Epidermal melanocyte (primary cell): ENCODE measurements at regions not wholly inside any gene's neighbourhood (a gene's known extent, or its start where the extent isn't known, plus 50 kb on each side); places are given as distances from the start of the nearest gene placed in this dataset.
"Not testable (repeated sequence)": the region's sequence is repeated elsewhere in the genome, so short reads cannot be mapped to it uniquely, and the experiment has no call there.

Experiments
- DNase-seq: peaks from one replicate; pipeline ENCODE4 v3.0.0; 2011; ENCODE audit warnings: low spot score; ENCODE audit not compliant: insufficient read length

DNA sequence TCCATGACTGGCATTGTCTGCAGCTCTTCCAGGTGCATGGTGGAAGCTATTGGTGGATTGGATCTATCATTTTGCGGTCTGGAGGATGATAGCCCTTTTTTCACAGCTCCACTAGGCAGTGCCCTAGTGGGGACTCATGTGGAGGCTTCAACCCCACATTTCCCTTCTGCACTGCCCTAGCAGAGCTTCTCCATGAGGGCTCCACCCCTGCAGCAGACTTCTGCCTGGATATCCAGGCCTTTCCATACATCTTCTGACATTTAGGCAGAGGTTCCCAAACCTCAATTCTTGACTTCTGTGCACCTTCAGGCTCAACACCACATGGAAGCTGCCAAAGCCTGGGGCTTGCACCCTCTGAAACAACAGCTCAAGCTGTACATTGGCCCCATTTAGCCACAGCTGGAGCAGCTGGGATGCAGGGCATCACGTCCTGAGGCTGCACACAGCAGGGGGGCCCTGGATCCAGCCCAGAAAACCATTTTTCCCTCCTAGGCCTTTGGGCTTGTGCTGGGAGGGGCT is 800.2 kb upstream of the MIR17HG start:
- no peak for DNase-seq

DNA sequence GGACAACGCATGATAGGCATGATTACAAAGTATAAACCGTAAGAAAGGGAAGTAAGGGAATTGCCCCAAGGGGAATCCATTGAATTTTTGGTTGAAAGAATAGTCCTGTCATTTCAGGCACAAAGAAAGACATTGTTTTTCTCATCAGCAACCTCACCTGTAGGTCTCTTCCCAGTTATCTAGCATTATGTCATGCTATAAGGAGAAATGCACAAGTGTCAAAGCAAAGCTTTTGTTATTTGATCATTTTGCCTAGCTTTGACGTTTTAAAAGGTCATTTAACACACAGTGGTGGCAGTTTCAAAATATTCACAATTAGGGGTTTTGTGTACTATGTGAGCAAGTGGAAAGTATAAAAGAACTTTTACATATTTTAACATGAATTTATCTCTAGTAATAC is 796.2 kb upstream of the MIR17HG start:
- DNase-seq, result no peak

DNA sequence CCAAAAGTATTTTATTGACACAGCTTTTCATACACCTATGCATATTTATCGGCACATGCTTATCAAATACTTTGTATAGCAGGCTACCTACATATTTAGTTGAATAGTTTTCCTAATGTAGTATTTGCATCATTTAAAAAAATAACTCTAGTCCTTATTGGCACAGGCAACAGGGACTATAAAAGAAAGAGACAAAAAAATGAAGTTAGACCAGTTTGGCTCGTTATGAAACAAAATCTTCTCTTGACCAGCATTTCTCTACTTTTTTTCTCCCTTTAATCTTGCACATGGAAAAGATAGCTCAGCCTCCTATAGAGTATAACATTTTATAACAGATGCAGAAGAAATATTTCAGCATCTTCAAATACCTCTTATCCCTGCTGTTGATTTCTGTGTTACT is 794.8 kb upstream of the MIR17HG start:
- no peak for DNase-seq

DNA sequence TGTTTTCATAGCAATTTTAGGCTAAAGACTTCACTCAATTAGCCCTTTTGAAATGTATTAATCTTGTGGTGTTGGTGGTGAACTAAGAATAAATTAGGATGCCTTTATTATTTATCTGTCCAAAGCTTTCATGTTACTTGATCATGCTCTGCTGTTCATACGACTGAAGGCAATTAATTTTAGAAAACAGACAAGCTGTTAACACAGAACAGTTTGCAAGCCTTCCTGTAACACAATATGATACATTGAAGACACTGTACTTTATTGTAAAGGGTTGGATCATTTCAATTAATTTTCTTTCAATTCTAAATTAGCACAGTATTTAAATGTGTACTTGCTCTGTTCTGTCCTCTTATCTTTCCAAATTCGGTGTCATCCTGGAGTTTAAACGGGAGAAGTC is 794.3 kb upstream of the MIR17HG start:
- no peak for DNase-seq

DNA sequence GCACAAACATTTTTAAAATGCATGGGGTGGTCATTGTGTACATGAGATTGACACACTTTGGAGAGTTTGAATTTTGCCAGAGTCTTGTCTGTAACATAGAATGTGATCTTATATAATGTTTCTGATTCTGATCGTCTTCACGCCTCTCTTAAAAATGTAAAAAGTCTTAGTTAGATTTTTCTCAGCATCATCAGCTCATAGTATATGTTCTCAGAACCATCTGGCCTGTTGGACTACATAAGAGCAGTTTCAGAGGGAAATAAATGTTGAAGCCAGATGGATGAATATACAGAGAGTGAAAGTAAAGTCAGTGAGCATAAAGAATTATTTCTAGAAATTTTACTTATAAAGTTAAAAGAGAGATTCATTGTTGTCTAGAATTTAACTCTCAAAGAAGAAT is 789.9 kb upstream of the MIR17HG start:
- DNase-seq, result no peak

DNA sequence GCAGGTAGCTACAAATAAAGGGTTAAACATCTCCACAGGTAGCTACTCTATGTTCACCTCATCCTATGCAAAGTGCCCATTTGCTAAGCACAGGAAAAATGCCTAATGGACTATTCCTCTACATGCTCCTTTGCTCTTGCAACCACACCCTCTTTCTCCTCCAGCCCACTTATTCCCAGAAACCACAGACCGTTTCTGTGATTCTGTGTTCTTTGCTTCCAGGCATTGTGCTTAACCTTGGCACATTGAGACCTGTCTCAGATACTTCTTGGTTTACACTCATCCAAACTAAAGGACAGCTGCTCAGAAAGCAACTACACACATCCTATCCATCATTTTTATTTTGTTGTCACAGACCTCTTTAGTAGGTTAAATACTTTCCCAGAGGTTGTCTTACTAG is 785.0 kb upstream of the MIR17HG start:
- no peak for DNase-seq

DNA sequence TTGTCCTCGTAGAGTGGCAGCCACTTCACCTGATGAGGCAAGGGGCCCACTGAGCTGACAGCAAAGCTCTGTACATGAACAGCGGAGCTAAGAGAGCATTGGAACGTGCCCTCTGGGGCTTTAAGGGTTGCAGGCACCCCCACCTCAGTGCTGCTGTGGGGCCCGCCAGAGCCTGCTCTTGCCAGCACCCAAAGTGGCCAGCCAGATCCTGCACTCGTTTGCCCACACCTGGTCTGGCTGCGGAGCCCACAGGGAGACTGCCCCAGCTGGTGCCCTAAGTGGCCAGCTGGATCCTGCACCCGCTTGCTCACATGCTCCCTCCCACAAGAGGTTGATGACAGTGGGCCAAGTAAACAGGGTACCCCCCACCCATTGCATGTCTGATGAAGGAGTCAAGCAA is 783.4 kb upstream of the MIR17HG start:
- no peak for DNase-seq

DNA sequence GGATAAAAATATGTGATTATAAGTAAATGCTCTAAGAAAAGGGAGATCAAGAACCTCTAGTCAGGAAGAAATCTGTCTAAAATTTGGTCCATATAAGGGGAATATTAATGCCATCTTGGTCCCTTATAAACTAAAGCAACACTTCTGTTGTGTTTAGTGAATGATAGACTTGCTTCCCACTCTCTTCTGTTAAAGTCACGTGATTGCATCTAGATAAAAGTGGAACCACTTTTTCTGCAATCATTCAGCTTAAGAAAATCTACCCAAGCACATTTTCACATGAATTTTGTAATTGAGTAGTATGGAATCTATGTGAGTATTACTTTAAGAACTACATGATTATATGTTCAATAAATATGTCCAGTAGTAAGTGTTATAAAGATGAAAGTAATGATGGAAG is 782.9 kb upstream of the MIR17HG start:
- DNase-seq, result no peak

DNA sequence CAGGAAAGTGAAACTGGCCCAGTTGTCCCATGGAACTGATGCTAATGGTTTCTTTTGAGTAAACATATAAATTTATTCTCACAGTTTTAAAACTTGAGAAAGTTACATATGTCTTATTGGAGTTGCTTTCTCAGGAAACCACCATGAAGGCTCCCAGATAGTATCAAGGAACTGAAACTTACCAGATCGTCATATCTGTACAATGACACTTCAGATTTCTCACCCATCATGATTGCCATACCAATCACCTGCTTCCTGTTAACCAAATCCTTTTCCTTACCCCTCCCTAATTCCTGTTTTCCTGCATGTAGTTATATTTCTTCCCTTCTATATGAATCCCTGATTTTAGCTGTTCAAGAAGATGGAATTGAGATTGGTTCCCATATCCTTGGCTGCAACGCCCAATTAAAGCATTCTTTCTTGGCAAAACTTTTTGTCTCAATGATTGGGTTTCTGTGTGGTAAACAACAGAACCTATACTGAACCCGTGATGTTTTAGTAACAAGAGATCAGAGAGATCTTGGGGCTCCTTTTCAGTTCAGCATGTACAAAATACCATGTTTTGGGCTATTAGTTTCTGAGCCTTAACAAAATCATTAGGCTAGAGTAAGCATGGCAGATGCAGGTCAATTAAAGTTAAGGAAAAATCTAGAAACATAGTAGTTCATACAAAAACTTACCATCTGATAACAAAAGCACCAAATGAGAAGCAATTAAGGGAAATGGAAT is 781.3 kb upstream of the MIR17HG start:
- DNase-seq, result no peak

DNA sequence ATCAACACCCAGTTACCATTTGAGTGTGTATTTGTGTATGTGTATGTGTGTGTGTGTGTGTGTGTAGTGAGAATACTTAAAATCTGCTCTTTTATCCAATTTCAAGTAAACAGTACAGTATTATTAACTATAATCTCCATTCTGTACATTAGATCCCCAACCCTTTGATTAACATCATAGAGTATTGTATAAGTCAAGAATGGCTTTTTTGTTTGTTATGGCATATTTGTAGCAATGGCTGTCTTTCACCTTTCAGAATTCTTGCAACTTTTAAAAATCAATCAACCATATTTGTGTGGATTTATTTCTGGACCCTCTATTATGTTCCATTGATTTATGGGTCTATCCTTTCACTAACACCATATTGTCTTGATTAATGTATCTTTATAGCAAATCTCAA is 779.3 kb upstream of the MIR17HG start:
- DNase-seq, result no peak

DNA sequence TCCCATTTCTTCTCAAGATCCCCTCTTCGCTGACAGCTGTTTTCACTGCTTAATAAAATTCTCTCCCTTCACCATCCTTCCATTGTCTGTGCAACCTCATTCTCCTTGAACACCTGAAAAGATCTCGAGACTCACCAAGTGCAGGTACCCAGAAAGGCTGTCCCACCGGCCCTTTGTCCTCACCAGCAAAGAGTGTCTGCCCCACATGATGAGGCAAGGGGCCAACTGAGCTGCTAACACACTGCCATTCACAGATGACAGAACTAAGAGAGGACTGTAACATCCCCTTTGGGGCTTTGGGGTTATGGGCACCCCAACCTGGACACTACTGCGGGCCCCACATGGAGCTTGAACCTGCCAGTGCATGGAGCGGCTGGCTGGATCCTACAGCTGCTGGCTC is 771.4 kb upstream of the MIR17HG start:
- no peak for DNase-seq

DNA sequence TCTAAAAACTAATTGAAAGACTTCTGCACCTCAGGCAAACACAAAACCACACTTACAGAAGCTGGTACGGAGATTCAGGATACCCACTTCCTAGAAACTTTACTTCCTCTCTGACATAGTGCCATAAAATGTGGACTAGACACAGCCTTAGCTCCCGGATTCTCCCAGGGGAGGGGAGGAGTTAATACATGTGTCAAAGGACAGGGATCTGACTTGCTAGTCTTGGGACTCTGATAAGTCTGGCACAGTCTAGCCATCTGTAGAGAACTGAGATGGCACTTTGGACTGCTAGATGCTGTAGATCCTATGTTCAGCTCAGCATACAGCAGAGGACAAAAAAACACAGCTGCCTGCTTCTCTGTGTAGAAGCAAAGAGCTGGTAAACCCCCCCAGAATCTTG is 769.8 kb upstream of the MIR17HG start:
- no peak for DNase-seq

DNA sequence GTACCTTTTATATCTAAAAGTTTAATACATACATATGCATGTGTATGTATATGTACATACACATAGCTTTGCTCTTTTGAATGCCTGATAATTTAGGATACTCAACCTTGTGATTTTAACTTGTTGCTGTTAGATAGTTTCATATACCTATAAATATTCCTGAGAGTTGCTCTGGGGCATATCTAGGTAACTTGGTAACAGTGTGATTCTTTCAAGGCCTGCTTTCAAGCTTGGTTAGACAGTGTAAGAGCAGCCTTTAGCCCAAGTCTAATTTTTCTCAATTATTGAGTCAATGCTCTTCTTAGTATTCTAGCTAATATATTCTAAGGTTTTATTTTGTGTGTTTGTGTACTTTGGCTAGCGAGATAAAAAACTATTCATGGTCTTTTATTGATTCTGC is 762.1 kb upstream of the MIR17HG start:
- no peak for DNase-seq

DNA sequence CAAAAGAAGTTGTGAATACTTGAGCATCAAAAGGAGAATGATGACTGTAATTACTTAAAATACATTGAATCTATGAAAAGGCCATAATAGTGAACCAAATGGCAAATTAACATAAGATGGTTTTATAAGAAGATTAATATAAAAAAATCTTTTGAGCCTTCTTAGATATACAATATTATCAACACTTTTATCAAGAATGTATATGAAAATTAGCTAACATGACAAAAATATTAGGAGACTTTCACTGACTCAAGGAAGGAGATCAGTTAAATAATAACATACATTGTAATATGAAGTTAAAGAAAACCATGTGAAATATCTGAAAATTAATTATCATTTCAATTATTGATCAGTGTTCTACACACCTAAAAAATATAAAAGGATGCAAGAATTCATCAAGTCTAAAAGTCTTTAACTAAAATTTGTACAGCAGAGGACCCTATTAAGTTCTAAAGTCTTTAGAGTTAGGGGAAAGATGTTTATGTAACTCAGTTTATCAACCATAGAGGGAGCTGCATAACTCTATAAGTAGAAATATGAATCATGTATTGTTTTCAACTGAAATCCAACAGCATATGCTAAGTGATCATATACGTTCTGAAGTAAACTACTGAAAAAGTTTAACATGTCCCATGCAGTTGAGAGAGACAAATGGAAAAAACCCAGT is 756.1 kb upstream of the MIR17HG start:
- no peak for DNase-seq

DNA sequence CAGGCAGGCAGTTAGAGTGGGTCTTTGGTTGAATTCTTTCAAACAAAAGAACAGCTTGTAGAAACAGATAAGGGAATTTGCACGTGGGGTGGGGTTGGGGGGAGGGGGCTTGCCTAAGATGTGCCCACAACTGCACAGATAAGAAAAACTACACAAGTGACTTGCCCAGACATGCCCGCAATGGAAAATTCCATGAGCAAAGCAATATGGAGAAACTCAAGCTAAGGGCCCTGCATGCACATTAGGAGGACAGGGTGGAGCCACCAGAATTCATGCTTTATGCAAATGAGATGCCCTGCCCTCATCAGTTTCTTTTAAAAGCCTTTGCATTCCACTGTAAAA is 755.6 kb upstream of the MIR17HG start:
- DNase-seq, result no peak

DNA sequence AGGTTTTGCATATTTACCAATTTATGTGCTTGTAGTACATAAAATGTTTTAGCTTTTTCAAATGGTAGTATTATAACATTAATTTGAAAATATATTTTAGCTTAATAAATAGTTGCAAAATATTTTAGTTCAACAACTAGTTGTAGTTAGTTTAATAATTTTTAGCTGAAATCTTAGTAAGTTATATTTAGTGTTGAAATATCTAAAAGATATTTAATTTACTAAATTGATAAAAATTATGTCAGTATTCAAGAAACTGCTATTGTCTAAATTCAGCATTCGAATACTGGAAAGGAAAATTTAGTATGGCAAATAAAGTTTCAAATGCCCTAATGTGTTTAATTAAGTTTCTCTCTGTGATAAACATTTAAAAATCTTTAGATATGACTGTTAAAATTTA is 754.5 kb upstream of the MIR17HG start:
- no peak for DNase-seq

DNA sequence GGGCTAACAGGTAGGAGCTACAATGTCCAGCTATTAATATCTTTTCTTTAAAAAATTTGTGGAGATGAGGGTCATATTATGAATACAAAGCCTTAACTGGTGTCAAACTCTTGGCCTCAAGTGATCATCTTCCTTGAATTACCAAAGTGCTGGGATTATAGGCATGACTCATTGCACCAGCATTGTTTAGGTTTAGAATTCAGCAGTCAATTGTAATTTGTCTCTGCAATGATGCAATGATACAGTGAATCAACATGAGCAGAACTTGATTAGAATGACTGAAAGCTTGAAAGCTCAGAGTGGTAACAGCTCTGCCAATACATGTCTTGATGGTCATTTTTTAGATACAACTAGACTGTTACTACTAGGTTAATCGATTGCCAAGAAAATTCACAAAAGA is 752.8 kb upstream of the MIR17HG start:
- DNase-seq, result no peak

DNA sequence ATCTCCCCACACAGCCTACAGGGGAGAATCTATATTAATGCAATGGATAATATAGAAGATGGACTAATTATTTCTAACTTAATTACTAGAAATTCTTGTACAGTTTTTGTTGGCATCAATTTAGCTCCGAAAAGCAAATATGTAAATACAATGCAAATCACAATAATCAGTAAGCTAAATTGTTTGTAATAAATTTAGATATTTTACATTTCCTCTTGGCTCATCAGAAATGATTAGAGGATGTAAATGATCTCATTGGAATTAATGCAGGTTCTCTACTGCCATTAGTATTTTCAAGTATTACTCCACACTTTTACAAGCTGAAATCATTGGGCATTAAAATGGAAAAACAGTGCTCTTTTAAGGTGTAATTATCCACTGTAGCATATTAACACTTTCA is 741.8 kb upstream of the MIR17HG start:
- no peak for DNase-seq

DNA sequence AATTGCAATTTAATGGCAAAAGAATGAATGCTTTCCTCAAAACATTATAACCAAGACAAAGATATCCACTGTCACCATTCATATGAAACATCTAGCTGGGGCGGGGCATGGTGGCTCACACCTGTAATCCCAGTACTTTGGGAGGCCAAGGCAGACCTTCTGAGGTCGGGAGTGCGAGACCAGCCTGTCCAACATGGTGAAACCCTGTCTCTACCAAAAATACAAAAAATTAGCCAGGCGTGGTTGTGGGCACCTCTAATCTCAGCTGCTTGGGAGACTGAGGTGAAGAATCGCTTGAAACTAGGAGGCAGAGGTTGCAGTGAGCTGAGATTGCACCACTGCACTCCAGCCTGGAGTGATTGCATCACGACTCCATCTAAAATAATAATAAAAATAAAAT is 740.6 kb upstream of the MIR17HG start:
- DNase-seq, result not testable (repeated sequence)

DNA sequence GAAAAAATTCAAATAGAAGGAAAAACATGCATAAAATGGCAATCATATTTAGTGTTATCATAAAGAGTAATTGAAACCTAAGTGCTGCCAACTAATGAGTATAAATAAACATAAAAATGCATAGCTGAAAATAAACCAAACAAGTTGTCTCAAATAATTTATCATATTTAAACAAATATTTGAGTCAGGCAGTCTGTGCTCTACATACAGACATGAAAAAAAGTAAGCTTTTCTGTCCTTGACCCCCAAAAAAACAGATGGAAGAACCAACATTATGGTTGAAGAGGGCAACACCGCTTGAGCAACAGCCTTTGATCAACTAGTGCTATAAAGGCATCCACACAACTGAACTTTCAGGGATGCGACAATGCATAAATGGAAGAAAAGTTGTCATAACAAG is 735.1 kb upstream of the MIR17HG start:
- DNase-seq, result no peak

DNA sequence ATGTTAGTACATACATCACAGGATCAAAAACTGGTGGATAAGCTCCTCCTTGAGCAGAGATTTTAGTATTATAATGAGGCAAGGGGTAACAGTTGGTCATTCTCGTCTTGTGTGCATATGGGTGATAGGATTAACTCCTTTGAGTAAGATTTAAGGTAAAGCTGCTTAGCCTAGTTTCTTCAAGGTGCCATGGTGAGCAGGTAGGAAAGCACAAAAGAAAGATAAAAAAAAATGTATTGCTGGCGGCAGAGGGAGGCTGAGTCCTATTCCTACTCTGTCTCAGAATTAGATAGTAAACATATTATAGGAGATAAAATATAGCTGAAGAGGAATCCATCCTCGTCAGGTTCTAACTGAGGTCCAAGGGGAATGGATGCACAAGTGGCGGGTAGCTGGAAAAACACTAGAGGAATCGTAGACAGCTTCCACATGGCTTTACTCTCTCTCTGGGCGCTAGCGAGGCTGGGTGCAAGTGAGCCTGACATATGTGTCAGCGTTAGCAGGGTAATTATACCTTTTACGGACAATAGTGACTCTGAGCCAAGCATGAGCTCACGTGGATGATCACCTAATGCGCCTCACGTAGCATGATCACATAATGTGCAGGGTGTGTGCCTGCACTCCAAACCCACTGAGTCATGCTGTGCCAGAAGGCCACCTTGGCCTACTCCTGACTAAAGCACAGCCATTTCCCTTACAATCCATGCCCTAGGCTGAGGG is 734.3 kb upstream of the MIR17HG start:
- no peak for DNase-seq

DNA sequence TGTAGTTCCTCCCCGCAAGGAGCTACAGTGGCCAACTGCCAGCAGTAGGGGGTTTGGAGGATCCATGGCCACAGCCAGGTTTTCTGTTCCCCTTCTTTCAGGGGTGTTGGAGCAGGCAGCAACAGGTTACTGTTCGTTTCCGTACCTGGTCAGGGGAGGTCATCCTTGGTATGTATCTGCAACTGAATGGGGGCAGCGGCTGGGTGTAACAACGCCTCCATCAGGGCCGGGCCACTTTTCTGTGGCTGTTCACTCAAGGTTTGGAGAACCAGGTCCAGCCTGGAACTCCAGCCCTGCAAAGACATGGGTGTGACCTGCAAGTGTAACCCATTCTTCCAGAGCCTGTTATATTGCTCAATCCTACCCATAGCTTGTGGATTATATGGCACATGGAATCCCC is 732.3 kb upstream of the MIR17HG start:
- no peak for DNase-seq

DNA sequence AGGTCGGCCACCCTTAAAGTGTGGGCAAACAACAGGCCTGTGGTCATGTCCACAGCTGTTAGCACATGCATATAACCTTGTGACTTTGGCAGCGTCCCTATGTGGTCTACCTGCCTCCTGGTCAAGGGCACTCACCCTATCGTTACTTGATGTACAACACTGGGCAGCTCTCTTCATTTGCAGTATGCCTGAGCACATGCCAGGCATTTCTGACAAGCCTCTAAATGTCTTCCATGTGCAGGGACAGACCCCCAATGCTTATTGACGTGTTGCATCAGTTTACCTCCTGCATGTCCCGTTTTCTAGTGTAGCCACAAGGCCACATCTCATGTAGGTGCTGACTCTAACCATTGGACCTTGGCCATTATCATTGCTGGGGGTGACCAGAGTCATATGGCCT is 731.7 kb upstream of the MIR17HG start:
- DNase-seq, result no peak
